HCT116 (cell line): ENCODE measurements at regions not wholly inside any gene's neighbourhood (a gene's known extent, or its start where the extent isn't known, plus 50 kb on each side); places are given as distances from the start of the nearest gene placed in this dataset.

ENCODE experiments used
- ATAC-seq: fragments of 200-7000 bp; cut with Tn5 transposase; 2 replicates; pipeline ENCODE4 v1.9.1; 2020; ENCODE audit warnings: mild to moderate bottlenecking, moderate library complexity
- BruUV-seq: library from RNA; stranded (reverse); fragments of 400-500 nt; replicated peaks from 2 replicates; lab custom pipeline; 2021; lab: Mats Ljungman, UMichigan
- CTCF ChIA-PET: fragments of 300-600 bp; sonication (Branson Sonifier 250); formaldehyde crosslinking; loops from one replicate; lab custom pipeline; 2021; ENCODE audit warnings: antibody characterized with exemption; lab: Charles Lee
- POLR2A ChIA-PET: fragments of 300-600, 350-600 bp; sonication (Branson Sonifier 250); formaldehyde crosslinking; loops from one replicate; lab custom pipeline; 2021; ENCODE audit warnings: antibody characterized with exemption; lab: Charles Lee
- RAD21 ChIA-PET, 2 experiments: fragments of 300-600 bp; sonication (Branson Sonifier 250); formaldehyde crosslinking; loops; one replicate each; lab custom pipeline; 2023; ENCODE audit warnings: low total read pairs in 2 of 2; ENCODE audit not compliant: uncharacterized antibody in 2 of 2, unreplicated experiment in 2 of 2, low non-redundant PET in 1 of 2; lab: Charles Lee
- DNase-seq: peaks from one replicate; pipeline ENCODE4 v3.0.0-alpha.2; 2010; ENCODE audit warnings: low read depth, low spot score
- H2AFZ ChIP-seq: fragments of 200-600 bp; shearing (Covaris generic), sonication (generic); 2 replicates; pipeline ENCODE4 v1.6.1; 2017; ENCODE audit warnings: low read depth, mixed run types, mixed read lengths, antibody characterized with exemption, low read length; ENCODE audit not compliant: poor library complexity, severe bottlenecking
- H3K27ac ChIP-seq: 2 replicates; pipeline ENCODE4 v1.5.1; 2012; ENCODE audit warnings: low read depth, low read length
- H3K27me3 ChIP-seq: fragments of 200-600 bp; sonication (generic); 2 replicates; pipeline ENCODE4 v1.6.1; 2016; ENCODE audit warnings: mixed run types, low read length, mixed read lengths; ENCODE audit not compliant: insufficient read depth
- H3K36me3 ChIP-seq, 2 experiments: fragments of 200-500 bp in 1 of 2; fragments of 200-600 bp in 1 of 2; sonication (Bioruptor generic) in 1 of 2; sonication (generic) in 1 of 2; 2 replicates each; pipeline versions ENCODE4 v1.5.1 to v1.6.1; 2014 to 2016; ENCODE audit warnings: low read length in 2 of 2, inconsistent platforms in 1 of 2, mixed read lengths in 1 of 2, mixed run types in 1 of 2; ENCODE audit not compliant: insufficient read depth in 2 of 2, control insufficient read depth in 1 of 2
- H3K4me1 ChIP-seq, 2 experiments: fragments of 200-600 bp in 1 of 2; sonication (generic) in 1 of 2; 2 replicates each; pipeline versions ENCODE4 v1.5.1 to v1.6.1; 2012 to 2017; ENCODE audit warnings: low read length in 2 of 2, inconsistent platforms in 1 of 2, mild to moderate bottlenecking in 1 of 2, mixed read lengths in 1 of 2, mixed run types in 1 of 2, moderate library complexity in 1 of 2; ENCODE audit not compliant: insufficient read depth in 2 of 2, control insufficient read depth in 1 of 2
- H3K4me2 ChIP-seq: fragments of 200-600 bp; sonication (generic); 2 replicates; pipeline ENCODE4 v1.6.1; 2017; ENCODE audit warnings: mixed run types, low read length, mixed read lengths
- H3K4me3 ChIP-seq, 2 experiments: fragments of 200-600 bp in 1 of 2; sonication (generic) in 1 of 2; replicated peaks in 1 of 2; 2 replicates each; pipeline ENCODE4 v1.5.1; 2011 to 2016; ENCODE audit warnings: low read length in 2 of 2, control low read depth in 1 of 2, low read depth in 1 of 2, mild to moderate bottlenecking in 1 of 2, mixed read lengths in 1 of 2, mixed run types in 1 of 2
- H3K79me2 ChIP-seq: fragments of 200-600 bp; sonication (generic); 2 replicates; pipeline ENCODE4 v1.6.1; 2017; ENCODE audit warnings: mild to moderate bottlenecking, mixed run types, low read length, moderate library complexity, mixed read lengths; ENCODE audit not compliant: insufficient read depth
- H3K9ac ChIP-seq: fragments of 200-600 bp; sonication (generic); 2 replicates; pipeline ENCODE4 v1.6.1; 2016; ENCODE audit warnings: low read length, mixed read lengths
- H3K9me2 ChIP-seq: fragments of 200-600 bp; sonication (generic), shearing (Covaris generic); 2 replicates; pipeline ENCODE4 v1.6.1; 2017; ENCODE audit warnings: mixed run types, mild to moderate bottlenecking, moderate library complexity; ENCODE audit not compliant: insufficient read depth
- H3K9me3 ChIP-seq, 2 experiments: fragments of 200-500 bp in 1 of 2; fragments of 200-600 bp in 1 of 2; sonication (Bioruptor generic) in 1 of 2; sonication (generic) in 1 of 2; 2 replicates each; pipeline ENCODE4 v1.6.1; 2014 to 2017; ENCODE audit warnings: low read length in 2 of 2, mixed read lengths in 2 of 2, inconsistent platforms in 1 of 2, low read depth in 1 of 2, mild to moderate bottlenecking in 1 of 2, mixed run types in 1 of 2, moderate library complexity in 1 of 2; ENCODE audit not compliant: control insufficient read depth in 1 of 2, insufficient read depth in 1 of 2
- H4K20me1 ChIP-seq: fragments of 200-600 bp; sonication (generic), shearing (Covaris generic); 2 replicates; pipeline ENCODE4 v1.6.1; 2017; ENCODE audit warnings: mixed run types, mild to moderate bottlenecking, moderate library complexity; ENCODE audit not compliant: insufficient read depth
- CBX3 ChIP-seq: IDR thresholded peaks from 2 replicates; pipeline ENCODE4 v1.6.1; 2012; ENCODE audit warnings: low read depth
- EGR1 ChIP-seq: IDR thresholded peaks from 2 replicates; pipeline ENCODE4 v1.6.1; 2012; ENCODE audit warnings: low read depth
- EZH2 ChIP-seq: fragments of 200-600 bp; sonication (generic); IDR thresholded peaks from 2 replicates; pipeline ENCODE4 v1.6.1; 2017; ENCODE audit warnings: antibody characterized with exemption, mixed run types
- EZH2phosphoT487 ChIP-seq: fragments of 200-600 bp; IDR thresholded peaks from 2 replicates; pipeline ENCODE4 v1.6.1; 2018; ENCODE audit warnings: antibody characterized with exemption, borderline replicate concordance
- FOSL1 ChIP-seq: IDR thresholded peaks from 2 replicates; pipeline ENCODE4 v1.6.1; 2012; ENCODE audit warnings: low read depth
- MAX ChIP-seq: IDR thresholded peaks from 2 replicates; pipeline ENCODE4 v1.6.1; 2012
- POLR2A ChIP-seq: IDR thresholded peaks from 2 replicates; pipeline ENCODE4 v1.7.0; 2011; ENCODE audit warnings: borderline replicate concordance; ENCODE audit not compliant: insufficient read depth, insufficient read length; ENCODE audit errors: extremely low read depth
- POLR2AphosphoS5 ChIP-seq: IDR thresholded peaks from 2 replicates; pipeline ENCODE4 v1.6.1; 2011; ENCODE audit warnings: mild to moderate bottlenecking, low read depth, low read length, moderate library complexity
- RAD21 ChIP-seq: IDR thresholded peaks from 2 replicates; pipeline ENCODE4 v1.6.1; 2012; ENCODE audit warnings: low read depth, mild to moderate bottlenecking
- SRF ChIP-seq: IDR thresholded peaks from 2 replicates; pipeline ENCODE4 v1.6.1; 2012; ENCODE audit warnings: low read depth
- ZBTB33 ChIP-seq: IDR thresholded peaks from 2 replicates; pipeline ENCODE4 v1.6.1; 2011; ENCODE audit warnings: mild to moderate bottlenecking, low read length, moderate library complexity; ENCODE audit not compliant: insufficient replicate concordance; ENCODE audit errors: extremely low read depth
- ZNF274 ChIP-seq: fragments of 200-500 bp; sonication (Bioruptor generic); IDR thresholded peaks from 2 replicates; pipeline ENCODE4 v1.6.1; 2014; ENCODE audit warnings: mild to moderate bottlenecking, low read depth, low read length, inconsistent platforms
- intact Hi-C: fragments of 100-400 bp; cut with micrococcal nuclease; formaldehyde crosslinking; loops from 2 replicates; pipeline ENCODE4 v1.10.0; 2022
- TF ChIP-seq, protein P1 (sequence below), 3 experiments: fragments of 200-600 bp in 1 of 3; sonication (generic) in 1 of 3; IDR thresholded peaks in 2 of 3; conservative IDR thresholded peaks in 1 of 3; 2 replicates each; pipeline ENCODE4 v1.5.1; 2012 to 2017; ENCODE audit warnings: low read depth in 2 of 3, low read length in 2 of 3, antibody characterized with exemption in 1 of 3, borderline replicate concordance in 1 of 3, control low read depth in 1 of 3, mild to moderate bottlenecking in 1 of 3, mixed read lengths in 1 of 3, mixed run types in 1 of 3, moderate library complexity in 1 of 3; ENCODE audit not compliant: insufficient read depth in 1 of 3

DNA sequence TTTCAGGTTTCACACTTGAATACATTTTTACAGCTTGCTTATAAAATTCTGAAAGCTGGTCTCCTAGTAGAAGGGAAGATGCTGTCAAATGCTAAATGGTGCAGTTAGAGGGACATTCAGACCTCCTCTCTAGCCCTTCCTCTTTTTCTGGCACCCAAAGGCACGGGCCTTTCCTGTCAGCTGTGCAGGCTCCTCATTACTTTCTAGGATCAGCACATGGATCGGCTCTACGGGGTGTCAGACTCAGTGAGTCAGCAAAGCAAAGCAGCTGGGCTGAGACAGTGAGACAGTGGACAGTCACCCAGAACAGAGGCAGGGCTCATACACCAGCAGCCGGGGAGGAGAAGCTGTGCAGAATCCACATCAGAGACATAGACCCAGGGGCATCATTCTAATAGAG is 80.0 kb upstream of the TNC start:
- H3K27me3 ChIP-seq, result peaks cover 12% of the 10 kb centered on the region; the same call in 1 of the 2 replicates

More for the DNA sequence above, 80.0 kb upstream of the TNC start:
- Histone ChIP-seq H3K27ac (no peak overlapping the region), H3K9ac (no peak overlapping the region), H3K4me2 (no peak overlapping the region), H3K9me3 (no peaks in the 10 kb centered on the region), H3K36me3 (no peaks in the 10 kb centered on the region), H3K4me1 (peaks cover 0 to 6% of the 10 kb centered on the region in 2 experiments; a peak in 1 of 4 replicates), H4K20me1 (no peaks in the 10 kb centered on the region), H3K79me2 (no peaks in the 10 kb centered on the region), H2AFZ (peak overlapping the region; percentile 39), H3K4me3 (no peak overlapping the region), H3K9me2 (no peaks in the 10 kb centered on the region)
- TF ChIP-seq RAD21 (no peak), ZNF274 (no peak), POLR2AphosphoS5 (no peak), CBX3 (no peak), FOSL1 (no peak), EGR1 (no peak), MAX (no peak), EZH2 (no peak), SRF (no peak), POLR2A (no peak), EZH2phosphoT487 (no peak), ZBTB33 (no peak)
- TF ChIP-seq, protein P1, sequence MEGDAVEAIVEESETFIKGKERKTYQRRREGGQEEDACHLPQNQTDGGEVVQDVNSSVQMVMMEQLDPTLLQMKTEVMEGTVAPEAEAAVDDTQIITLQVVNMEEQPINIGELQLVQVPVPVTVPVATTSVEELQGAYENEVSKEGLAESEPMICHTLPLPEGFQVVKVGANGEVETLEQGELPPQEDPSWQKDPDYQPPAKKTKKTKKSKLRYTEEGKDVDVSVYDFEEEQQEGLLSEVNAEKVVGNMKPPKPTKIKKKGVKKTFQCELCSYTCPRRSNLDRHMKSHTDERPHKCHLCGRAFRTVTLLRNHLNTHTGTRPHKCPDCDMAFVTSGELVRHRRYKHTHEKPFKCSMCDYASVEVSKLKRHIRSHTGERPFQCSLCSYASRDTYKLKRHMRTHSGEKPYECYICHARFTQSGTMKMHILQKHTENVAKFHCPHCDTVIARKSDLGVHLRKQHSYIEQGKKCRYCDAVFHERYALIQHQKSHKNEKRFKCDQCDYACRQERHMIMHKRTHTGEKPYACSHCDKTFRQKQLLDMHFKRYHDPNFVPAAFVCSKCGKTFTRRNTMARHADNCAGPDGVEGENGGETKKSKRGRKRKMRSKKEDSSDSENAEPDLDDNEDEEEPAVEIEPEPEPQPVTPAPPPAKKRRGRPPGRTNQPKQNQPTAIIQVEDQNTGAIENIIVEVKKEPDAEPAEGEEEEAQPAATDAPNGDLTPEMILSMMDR (IDR thresholded peaks at IDR 0.05 in 2 of 3, conservative IDR thresholded peaks at IDR 0.05 in 1 of 3; ENCODE audit: borderline replicate concordance in 1 of 3, insufficient read depth in 1 of 3, low read depth in 2 of 3, low read length in 2 of 3), result no peak
- RAD21 ChIA-PET, result no interaction called here
- CTCF ChIA-PET, result no interaction called here
- intact Hi-C loops, result no loop called here
- no TSS peak for BruUV-seq
- ATAC-seq (peak; percentile 58), DNase-seq (no peak)
- POLR2A ChIA-PET, result no interaction called here
